Liver (tissue), 8 donors: ENCODE measurements at regions not wholly inside any gene's neighbourhood (a gene's known extent, or its start where the extent isn't known, plus 50 kb on each side); places are given as distances from the start of the nearest gene placed in this dataset.

Experiments used
- DNase-seq: peaks from one replicate; pipeline ENCODE4 v3.0.0-alpha.2; 2017; ENCODE audit warnings: low spot score
- H3K27ac ChIP-seq, 2 donors: one replicate each; pipeline ENCODE4 v1.7.0; 2013; ENCODE audit warnings: inconsistent platforms in 2 of 2, low read length in 2 of 2, control low read depth in 1 of 2, low read depth in 1 of 2, mild to moderate bottlenecking in 1 of 2
- H3K27me3 ChIP-seq, 4 donors: one replicate each; pipeline versions ENCODE4 v1.6.1 to v1.7.0; 2013; ENCODE audit warnings: low read length in 3 of 4, inconsistent platforms in 1 of 4, mild to moderate bottlenecking in 1 of 4, moderate library complexity in 1 of 4; ENCODE audit not compliant: control insufficient read depth in 4 of 4, insufficient read depth in 4 of 4
- H3K36me3 ChIP-seq, 4 donors: one replicate each; pipeline versions ENCODE4 v1.6.1 to v1.7.0; 2013; ENCODE audit warnings: low read length in 3 of 4, mild to moderate bottlenecking in 3 of 4, low read depth in 1 of 4, moderate library complexity in 1 of 4; ENCODE audit not compliant: control insufficient read depth in 4 of 4, insufficient read depth in 3 of 4
- H3K4me1 ChIP-seq, 4 donors: one replicate each; pipeline versions ENCODE4 v1.6.1 to v1.7.0; 2013; ENCODE audit warnings: low read length in 3 of 4, mild to moderate bottlenecking in 3 of 4, moderate library complexity in 1 of 4; ENCODE audit not compliant: control insufficient read depth in 4 of 4, insufficient read depth in 4 of 4
- H3K4me3 ChIP-seq, 3 donors: one replicate each; pipeline versions ENCODE4 v1.6.1 to v1.7.0; 2013; ENCODE audit warnings: low read length in 3 of 3, control low read depth in 1 of 3, low read depth in 1 of 3, mild to moderate bottlenecking in 1 of 3
- H3K9ac ChIP-seq, 2 donors: one replicate each; pipeline ENCODE4 v1.7.0; 2013; ENCODE audit warnings: low read length in 2 of 2, mild to moderate bottlenecking in 2 of 2, moderate library complexity in 2 of 2, control low read depth in 1 of 2, low read depth in 1 of 2
- H3K9me3 ChIP-seq, 4 donors: one replicate each; pipeline versions ENCODE4 v1.6.1 to v1.7.0; 2013; ENCODE audit warnings: low read length in 3 of 4; ENCODE audit not compliant: control insufficient read depth in 4 of 4
- EGR1 ChIP-seq, 2 donors: IDR thresholded peaks; 2 replicates each; pipeline ENCODE4 v1.6.1; 2016 to 2018; ENCODE audit warnings: antibody characterized with exemption in 2 of 2, low read depth in 2 of 2
- FOXA2 ChIP-seq: IDR thresholded peaks from 2 replicates; pipeline ENCODE4 v1.6.1; 2016; ENCODE audit warnings: antibody characterized with exemption
- GABPA ChIP-seq, 2 donors: IDR thresholded peaks in 1 of 2; conservative IDR thresholded peaks in 1 of 2; 2 replicates each; pipeline ENCODE4 v1.6.1; 2016; ENCODE audit warnings: antibody characterized with exemption in 2 of 2, mild to moderate bottlenecking in 1 of 2, moderate library complexity in 1 of 2
- HNF4A ChIP-seq, 2 donors: conservative IDR thresholded peaks; 2 replicates each; pipeline ENCODE4 v1.6.1; 2016; ENCODE audit warnings: antibody characterized with exemption in 2 of 2, mild to moderate bottlenecking in 2 of 2
- HNF4G ChIP-seq: IDR thresholded peaks from 2 replicates; pipeline ENCODE4 v1.6.1; 2016; ENCODE audit warnings: antibody characterized with exemption
- JUND ChIP-seq, 2 donors: IDR thresholded peaks; 2 replicates each; pipeline ENCODE4 v1.6.1; 2016; ENCODE audit warnings: antibody characterized with exemption in 2 of 2
- MAX ChIP-seq: IDR thresholded peaks from 2 replicates; pipeline ENCODE4 v1.6.1; 2016; ENCODE audit warnings: antibody characterized with exemption
- NR2F2 ChIP-seq: IDR thresholded peaks from 2 replicates; pipeline ENCODE4 v1.6.1; 2016; ENCODE audit warnings: antibody characterized with exemption
- SP1 ChIP-seq: IDR thresholded peaks from 2 replicates; pipeline ENCODE4 v1.6.1; 2018; ENCODE audit warnings: antibody characterized with exemption, mild to moderate bottlenecking
- TAF1 ChIP-seq: conservative IDR thresholded peaks from 2 replicates; pipeline ENCODE4 v1.6.1; 2016; ENCODE audit warnings: antibody characterized with exemption, mild to moderate bottlenecking
- ZBTB33 ChIP-seq: IDR thresholded peaks from 2 replicates; pipeline ENCODE4 v1.6.1; 2016; ENCODE audit warnings: antibody characterized with exemption
- WGBS: extraction: QIAGEN DNeasy Blood & Tissue Kit; methylation state at CpG from one replicate; pipeline ENCODE4 v1.1.7; 2013; 5-methylcytosine and 5-hydroxymethylcytosine counted together
- TF ChIP-seq, protein P1 (sequence below): fragments of 150-350 bp; IDR thresholded peaks from 2 replicates; pipeline ENCODE4 v1.5.1; 2017; ENCODE audit warnings: improper control_type of control experiment, low read depth, low read length; ENCODE audit not compliant: missing input control
- TF ChIP-seq, protein P2 (sequence below): IDR thresholded peaks from 2 replicates; pipeline ENCODE4 v1.6.1; 2016; ENCODE audit warnings: antibody characterized with exemption, mild to moderate bottlenecking
- donor health status: healthy.
- donor health status: healthy.
- donor health status: healthy.
- donor health status: healthy.
- donor health status: healthy.

DNA sequence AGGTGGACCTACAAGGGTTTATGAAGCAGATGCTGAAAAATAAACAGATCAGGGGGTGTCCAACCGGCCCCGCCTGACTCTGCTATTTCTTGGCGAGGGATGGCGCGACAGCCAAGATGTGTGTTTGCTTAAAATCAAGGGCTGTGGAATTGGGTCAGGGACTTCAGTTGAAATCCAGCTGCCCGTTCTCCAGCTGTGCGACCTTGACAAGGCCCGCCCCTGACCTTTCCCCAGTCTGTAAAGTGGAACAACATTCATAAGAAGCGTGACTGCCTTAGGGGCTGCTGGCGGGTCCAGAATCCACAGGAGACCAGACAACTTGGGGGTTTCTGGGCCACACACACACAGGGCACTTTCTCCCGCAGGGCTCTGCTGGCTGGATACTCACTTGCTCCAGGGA is 517.5 kb downstream of the PREX1 start:
- Histone ChIP-seq H3K27me3 (no peaks in the 10 kb centered on the region), H3K9ac (no peak overlapping the region), H3K4me1 (no peaks in the 10 kb centered on the region), H3K27ac (no peak overlapping the region), H3K36me3 (no peaks in the 10 kb centered on the region), H3K9me3 (no peaks in the 10 kb centered on the region), H3K4me3 (no peak overlapping the region)
- no peak for DNase-seq
- WGBS: 78% methylated on average over 11 of the region's 11 CpGs
- TF ChIP-seq NR2F2 (peak; percentile 70), JUND (IDR thresholded peaks at IDR 0.05) (no peak)
- TF ChIP-seq, protein P1, sequence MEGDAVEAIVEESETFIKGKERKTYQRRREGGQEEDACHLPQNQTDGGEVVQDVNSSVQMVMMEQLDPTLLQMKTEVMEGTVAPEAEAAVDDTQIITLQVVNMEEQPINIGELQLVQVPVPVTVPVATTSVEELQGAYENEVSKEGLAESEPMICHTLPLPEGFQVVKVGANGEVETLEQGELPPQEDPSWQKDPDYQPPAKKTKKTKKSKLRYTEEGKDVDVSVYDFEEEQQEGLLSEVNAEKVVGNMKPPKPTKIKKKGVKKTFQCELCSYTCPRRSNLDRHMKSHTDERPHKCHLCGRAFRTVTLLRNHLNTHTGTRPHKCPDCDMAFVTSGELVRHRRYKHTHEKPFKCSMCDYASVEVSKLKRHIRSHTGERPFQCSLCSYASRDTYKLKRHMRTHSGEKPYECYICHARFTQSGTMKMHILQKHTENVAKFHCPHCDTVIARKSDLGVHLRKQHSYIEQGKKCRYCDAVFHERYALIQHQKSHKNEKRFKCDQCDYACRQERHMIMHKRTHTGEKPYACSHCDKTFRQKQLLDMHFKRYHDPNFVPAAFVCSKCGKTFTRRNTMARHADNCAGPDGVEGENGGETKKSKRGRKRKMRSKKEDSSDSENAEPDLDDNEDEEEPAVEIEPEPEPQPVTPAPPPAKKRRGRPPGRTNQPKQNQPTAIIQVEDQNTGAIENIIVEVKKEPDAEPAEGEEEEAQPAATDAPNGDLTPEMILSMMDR: no peak

GRCh38 chr20:48309293-48309692 is 518.5 kb downstream of the PREX1 start:
- no peaks in the 10 kb centered on the region for H3K36me3 ChIP-seq
- H3K4me1 ChIP-seq: no peaks in the 10 kb centered on the region

More at GRCh38 chr20:48309293-48309692, 518.5 kb downstream of the PREX1 start:
- TF ChIP-seq GABPA (IDR thresholded peaks at IDR 0.05 in 1 of 2, conservative IDR thresholded peaks at IDR 0.05 in 1 of 2) (no peak), HNF4G (no peak), ZBTB33 (no peak), HNF4A (conservative IDR thresholded peaks at IDR 0.05) (no peak), MAX (no peak), JUND (IDR thresholded peaks at IDR 0.05) (no peak), TAF1 (no peak), FOXA2 (no peak), SP1 (no peak), EGR1 (IDR thresholded peaks at IDR 0.05; ENCODE audit: low read depth in 2 of 2) (no peak)
- TF ChIP-seq, protein P2, sequence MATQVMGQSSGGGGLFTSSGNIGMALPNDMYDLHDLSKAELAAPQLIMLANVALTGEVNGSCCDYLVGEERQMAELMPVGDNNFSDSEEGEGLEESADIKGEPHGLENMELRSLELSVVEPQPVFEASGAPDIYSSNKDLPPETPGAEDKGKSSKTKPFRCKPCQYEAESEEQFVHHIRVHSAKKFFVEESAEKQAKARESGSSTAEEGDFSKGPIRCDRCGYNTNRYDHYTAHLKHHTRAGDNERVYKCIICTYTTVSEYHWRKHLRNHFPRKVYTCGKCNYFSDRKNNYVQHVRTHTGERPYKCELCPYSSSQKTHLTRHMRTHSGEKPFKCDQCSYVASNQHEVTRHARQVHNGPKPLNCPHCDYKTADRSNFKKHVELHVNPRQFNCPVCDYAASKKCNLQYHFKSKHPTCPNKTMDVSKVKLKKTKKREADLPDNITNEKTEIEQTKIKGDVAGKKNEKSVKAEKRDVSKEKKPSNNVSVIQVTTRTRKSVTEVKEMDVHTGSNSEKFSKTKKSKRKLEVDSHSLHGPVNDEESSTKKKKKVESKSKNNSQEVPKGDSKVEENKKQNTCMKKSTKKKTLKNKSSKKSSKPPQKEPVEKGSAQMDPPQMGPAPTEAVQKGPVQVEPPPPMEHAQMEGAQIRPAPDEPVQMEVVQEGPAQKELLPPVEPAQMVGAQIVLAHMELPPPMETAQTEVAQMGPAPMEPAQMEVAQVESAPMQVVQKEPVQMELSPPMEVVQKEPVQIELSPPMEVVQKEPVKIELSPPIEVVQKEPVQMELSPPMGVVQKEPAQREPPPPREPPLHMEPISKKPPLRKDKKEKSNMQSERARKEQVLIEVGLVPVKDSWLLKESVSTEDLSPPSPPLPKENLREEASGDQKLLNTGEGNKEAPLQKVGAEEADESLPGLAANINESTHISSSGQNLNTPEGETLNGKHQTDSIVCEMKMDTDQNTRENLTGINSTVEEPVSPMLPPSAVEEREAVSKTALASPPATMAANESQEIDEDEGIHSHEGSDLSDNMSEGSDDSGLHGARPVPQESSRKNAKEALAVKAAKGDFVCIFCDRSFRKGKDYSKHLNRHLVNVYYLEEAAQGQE: no peak
- TF ChIP-seq, protein P1: no peak
- Histone ChIP-seq H3K9me3 (no peaks in the 10 kb centered on the region), H3K9ac (no peak overlapping the region), H3K27ac (no peak overlapping the region), H3K27me3 (no peaks in the 10 kb centered on the region), H3K4me3 (no peak overlapping the region)
- no peak for DNase-seq
- 74% methylated on average over 5 of the region's 5 CpGs for WGBS
